ENCODE measurements at regions not wholly inside any gene's neighbourhood (a gene's known extent, or its start where the extent isn't known, plus 50 kb on each side); places are given as distances from the start of the nearest gene placed in this dataset.

DNA sequence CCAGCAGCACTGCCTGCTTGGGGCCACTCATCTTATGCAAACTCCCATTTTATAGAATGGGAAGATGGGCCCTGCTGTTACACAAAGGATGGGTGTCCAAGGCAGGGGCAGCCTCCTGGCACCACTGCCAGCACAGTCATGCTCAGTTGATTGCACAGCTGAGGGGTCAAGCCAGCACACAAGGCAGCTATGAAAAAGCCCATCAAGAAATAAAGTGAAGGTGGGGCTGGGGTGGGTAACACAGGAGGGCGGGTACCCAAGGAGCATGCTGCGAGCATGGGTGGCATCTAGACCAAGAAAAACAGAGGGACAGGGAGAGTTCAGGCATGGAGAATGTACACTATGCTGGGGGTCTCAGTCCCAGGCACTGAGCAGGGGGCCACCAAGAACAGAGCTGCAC is 74.7 kb upstream of the UNC5B start:
- Histone ChIP-seq H4K20me1 (ENCODE audit: control insufficient read depth, insufficient read depth, low read length, poor library complexity, severe bottlenecking) (no peaks in the 10 kb centered on the region), H3K36me3 (replicated peaks in 1 of 2; ENCODE audit: control extremely low read depth in 1 of 2, control insufficient read depth in 1 of 2, extremely low read depth in 1 of 2, insufficient read depth in 2 of 2, low read length in 1 of 2) (no peaks in the 10 kb centered on the region), H3K79me2 (ENCODE audit: control insufficient read depth, insufficient read depth, low read length) (no peaks in the 10 kb centered on the region), H3K4me1 (ENCODE audit: control insufficient read depth in 2 of 2, insufficient read depth in 2 of 2, low read length in 2 of 2) (no peaks in the 10 kb centered on the region), H3K27me3 (replicated peaks in 1 of 4; ENCODE audit: control extremely low read depth in 1 of 4, control insufficient read depth in 3 of 4, insufficient read depth in 4 of 4, low read length in 3 of 4) (peaks cover 0 to 9% (median 0%) of the 10 kb centered on the region in 4 experiments), H3K9ac (ENCODE audit: low read length) (no peak overlapping the region), H3K4me3 (ENCODE audit: control extremely low read depth in 1 of 5, extremely low read depth in 1 of 5, insufficient read depth in 1 of 5, low read depth in 2 of 5, low read length in 4 of 5) (no peak overlapping the region), H3K9me3 (ENCODE audit: control extremely low read depth in 1 of 3, control insufficient read depth in 2 of 3, insufficient read depth in 1 of 3, low read length in 2 of 3) (no peaks in the 10 kb centered on the region), H2AFZ (ENCODE audit: insufficient read depth, low read depth, low read length, poor library complexity, severe bottlenecking) (no peak overlapping the region), H3K4me2 (replicated peaks; ENCODE audit: low read depth, low read length, poor library complexity, severe bottlenecking) (no peak overlapping the region), H3K27ac (ENCODE audit: low read length in 2 of 2) (no peak overlapping the region)
- no peak for TF ChIP-seq EZH2 (IDR thresholded peaks at IDR 0.05; ENCODE audit: borderline replicate concordance, insufficient read depth, low read depth, low read length, poor library complexity, severe bottlenecking)
- TF ChIP-seq, protein P1, sequence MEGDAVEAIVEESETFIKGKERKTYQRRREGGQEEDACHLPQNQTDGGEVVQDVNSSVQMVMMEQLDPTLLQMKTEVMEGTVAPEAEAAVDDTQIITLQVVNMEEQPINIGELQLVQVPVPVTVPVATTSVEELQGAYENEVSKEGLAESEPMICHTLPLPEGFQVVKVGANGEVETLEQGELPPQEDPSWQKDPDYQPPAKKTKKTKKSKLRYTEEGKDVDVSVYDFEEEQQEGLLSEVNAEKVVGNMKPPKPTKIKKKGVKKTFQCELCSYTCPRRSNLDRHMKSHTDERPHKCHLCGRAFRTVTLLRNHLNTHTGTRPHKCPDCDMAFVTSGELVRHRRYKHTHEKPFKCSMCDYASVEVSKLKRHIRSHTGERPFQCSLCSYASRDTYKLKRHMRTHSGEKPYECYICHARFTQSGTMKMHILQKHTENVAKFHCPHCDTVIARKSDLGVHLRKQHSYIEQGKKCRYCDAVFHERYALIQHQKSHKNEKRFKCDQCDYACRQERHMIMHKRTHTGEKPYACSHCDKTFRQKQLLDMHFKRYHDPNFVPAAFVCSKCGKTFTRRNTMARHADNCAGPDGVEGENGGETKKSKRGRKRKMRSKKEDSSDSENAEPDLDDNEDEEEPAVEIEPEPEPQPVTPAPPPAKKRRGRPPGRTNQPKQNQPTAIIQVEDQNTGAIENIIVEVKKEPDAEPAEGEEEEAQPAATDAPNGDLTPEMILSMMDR (IDR thresholded peaks at IDR 0.05): no peak
- Mint-ChIP-seq H3K27ac (no peak overlapping the region), H3K4me1 (no peaks in the 10 kb centered on the region), H3K9me3 (ENCODE audit: insufficient read depth) (no peaks in the 10 kb centered on the region), H3K27me3 (peaks cover 23% of the 10 kb centered on the region), H3K4me3 (no peak overlapping the region)
- CTCF ChIA-PET: no interaction called here
- POLR2A ChIA-PET: no interaction called here
- WGBS (ENCODE audit: insufficient coverage): 90% methylated on average over 2 of the region's 2 CpGs
- no peak for ATAC-seq (ENCODE audit: low read depth)
- no peak for DNase-seq
- intact Hi-C loops (cut with micrococcal nuclease): no loop called here

DNA sequence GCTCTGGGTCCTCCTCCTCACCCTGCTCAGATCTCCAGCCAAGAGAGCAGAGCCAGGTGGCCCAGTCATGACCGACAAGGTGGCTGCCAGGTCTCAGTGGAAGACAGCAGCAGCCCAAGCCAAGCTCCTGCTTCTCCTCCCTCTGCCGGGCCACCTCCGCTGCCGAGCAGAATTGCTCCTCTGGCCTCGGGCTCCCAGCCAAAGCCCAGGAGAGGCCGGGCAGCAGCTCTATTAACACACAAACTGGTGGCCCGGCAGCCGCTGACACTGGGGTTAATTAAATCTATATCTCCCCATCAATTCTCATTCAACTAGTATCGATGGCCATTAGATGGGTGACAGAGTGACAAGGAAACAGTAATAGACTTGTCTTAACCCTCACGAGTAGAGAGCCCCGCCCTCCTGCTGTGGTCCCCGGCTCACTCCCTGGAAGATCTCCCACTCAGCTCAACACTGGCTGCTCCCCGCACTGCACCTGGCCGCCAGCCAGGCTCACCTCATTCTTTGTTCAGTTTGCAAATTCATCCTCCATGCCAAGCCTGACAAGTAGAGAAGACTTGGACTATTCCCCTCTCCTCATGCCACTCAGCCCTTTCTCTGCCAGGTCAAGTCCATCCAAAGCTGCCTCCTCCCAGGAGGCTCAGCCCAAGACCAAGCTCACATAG is 74.1 kb upstream of the UNC5B start:
- DNase-seq: no peak
- H3K9ac ChIP-seq (ENCODE audit: low read length): no peak overlapping the region
- peaks cover 0 to 9% (median 0%) of the 10 kb centered on the region in 4 experiments for H3K27me3 ChIP-seq (replicated peaks in 1 of 4; ENCODE audit: control extremely low read depth in 1 of 4, control insufficient read depth in 3 of 4, insufficient read depth in 4 of 4, low read length in 3 of 4)
- H3K4me1 Mint-ChIP-seq: no peaks in the 10 kb centered on the region
- H3K79me2 ChIP-seq (ENCODE audit: control insufficient read depth, insufficient read depth, low read length): no peaks in the 10 kb centered on the region
- H3K4me3 Mint-ChIP-seq: no peak overlapping the region
- intact Hi-C loops (cut with micrococcal nuclease): no loop called here
- ChIA-PET CTCF (no interaction called here), POLR2A (no interaction called here)
- no peak overlapping the region for H3K4me3 ChIP-seq (ENCODE audit: control extremely low read depth in 1 of 5, extremely low read depth in 1 of 5, insufficient read depth in 1 of 5, low read depth in 2 of 5, low read length in 4 of 5)
- no peak overlapping the region for H3K4me2 ChIP-seq (replicated peaks; ENCODE audit: low read depth, low read length, poor library complexity, severe bottlenecking)
- H2AFZ ChIP-seq (ENCODE audit: insufficient read depth, low read depth, low read length, poor library complexity, severe bottlenecking): no peak overlapping the region
- no peak for ATAC-seq (ENCODE audit: low read depth)
- no peaks in the 10 kb centered on the region for H3K36me3 ChIP-seq (replicated peaks in 1 of 2; ENCODE audit: control extremely low read depth in 1 of 2, control insufficient read depth in 1 of 2, extremely low read depth in 1 of 2, insufficient read depth in 2 of 2, low read length in 1 of 2)
- no peaks in the 10 kb centered on the region for H3K9me3 Mint-ChIP-seq (ENCODE audit: insufficient read depth)
- no peaks in the 10 kb centered on the region for H4K20me1 ChIP-seq (ENCODE audit: control insufficient read depth, insufficient read depth, low read length, poor library complexity, severe bottlenecking)
- no peak for TF ChIP-seq EZH2 (IDR thresholded peaks at IDR 0.05; ENCODE audit: borderline replicate concordance, insufficient read depth, low read depth, low read length, poor library complexity, severe bottlenecking)
- TF ChIP-seq, protein P1 (IDR thresholded peaks at IDR 0.05): no peak
- H3K27ac Mint-ChIP-seq: no peak overlapping the region
- WGBS (ENCODE audit: insufficient coverage): 91% methylated on average over 9 of the region's 14 CpGs
- no peaks in the 10 kb centered on the region for H3K4me1 ChIP-seq (ENCODE audit: control insufficient read depth in 2 of 2, insufficient read depth in 2 of 2, low read length in 2 of 2)
- H3K27ac ChIP-seq (ENCODE audit: low read length in 2 of 2): no peak overlapping the region
- H3K9me3 ChIP-seq (ENCODE audit: control extremely low read depth in 1 of 3, control insufficient read depth in 2 of 3, insufficient read depth in 1 of 3, low read length in 2 of 3): no peaks in the 10 kb centered on the region
- peaks cover 20% of the 10 kb centered on the region for H3K27me3 Mint-ChIP-seq
